Nephron progenitor cell (in vitro differentiated cells): ENCODE measurements at regions not wholly inside any gene's neighbourhood (a gene's known extent, or its start where the extent isn't known, plus 50 kb on each side); places are given as distances from the start of the nearest gene placed in this dataset.
A peak's percentile ranks its signal among the peaks of the same experiment; 100 is the strongest.

Experiments
- DNase-seq: peaks from one replicate; pipeline ENCODE4 v3.0.0; 2021
- H3K27ac Mint-ChIP-seq: 2 replicates; pipeline ENCODE4 v1.8.0; 2021; ENCODE audit warnings: mild to moderate bottlenecking, moderate library complexity, mixed read lengths
- H3K27me3 Mint-ChIP-seq: 2 replicates; pipeline ENCODE4 v1.8.0; 2021; ENCODE audit warnings: mild to moderate bottlenecking, low read depth, mixed read lengths; ENCODE audit not compliant: poor library complexity
- H3K36me3 Mint-ChIP-seq: 2 replicates; pipeline ENCODE4 v1.8.0; 2021; ENCODE audit warnings: low read depth, mixed read lengths
- H3K4me1 Mint-ChIP-seq: 2 replicates; pipeline ENCODE4 v1.8.0; 2021; ENCODE audit warnings: mixed read lengths
- H3K4me3 Mint-ChIP-seq: 2 replicates; pipeline ENCODE4 v1.8.0; 2021; ENCODE audit warnings: mild to moderate bottlenecking, moderate library complexity, mixed read lengths
- H3K9me3 Mint-ChIP-seq: 2 replicates; pipeline ENCODE4 v1.8.0; 2021; ENCODE audit warnings: mild to moderate bottlenecking, moderate library complexity, mixed read lengths
- CTCF ChIP-seq: fragments of 200-600 bp; sonication (generic); IDR thresholded peaks from 2 replicates; pipeline ENCODE4 v1.5.0; 2021; ENCODE audit warnings: antibody characterized with exemption

GRCh38 chr12:46073321-46073720 lies 82.9 kb upstream of the SCAF11 start:
- Mint-ChIP-seq H3K4me3 (no peak overlapping the region), H3K36me3 (no peaks in the 10 kb centered on the region), H3K9me3 (peaks cover 9% of the 10 kb centered on the region), H3K27ac (no peak overlapping the region), H3K27me3 (peaks cover 8% of the 10 kb centered on the region), H3K4me1 (peaks cover 11% of the 10 kb centered on the region)
- no peak for DNase-seq
- TF ChIP-seq CTCF, result no peak

GRCh38 chr12:46071769-46072624 lies 81.6 kb upstream of the SCAF11 start:
- H3K27ac Mint-ChIP-seq, result no peak overlapping the region
- no peak overlapping the region for H3K4me3 Mint-ChIP-seq
- TF ChIP-seq CTCF, result peak; percentile 95
- H3K4me1 Mint-ChIP-seq, result peaks cover 11% of the 10 kb centered on the region
- H3K9me3 Mint-ChIP-seq, result no peaks in the 10 kb centered on the region
- H3K27me3 Mint-ChIP-seq, result peaks cover 8% of the 10 kb centered on the region
- DNase-seq, result peak; percentile 64
- H3K36me3 Mint-ChIP-seq, result no peaks in the 10 kb centered on the region

- H3K36me3 Mint-ChIP-seq, result no peaks in the 10 kb centered on the region
- DNase-seq, result no peak
- H3K4me3 Mint-ChIP-seq, result no peak overlapping the region
- TF ChIP-seq CTCF, result no peak
- H3K9me3 Mint-ChIP-seq, result no peaks in the 10 kb centered on the region
- no peak overlapping the region for H3K27ac Mint-ChIP-seq
- peaks cover 11% of the 10 kb centered on the region for H3K4me1 Mint-ChIP-seq
- H3K27me3 Mint-ChIP-seq, result peaks cover 8% of the 10 kb centered on the region
Measured at GRCh38 chr12:46071335-46071734, 81.0 kb upstream of the SCAF11 start.

- Mint-ChIP-seq H3K9me3 (peaks cover 7% of the 10 kb centered on the region), H3K27ac (no peak overlapping the region), H3K4me1 (peaks cover 7% of the 10 kb centered on the region), H3K36me3 (no peaks in the 10 kb centered on the region), H3K4me3 (no peak overlapping the region), H3K27me3 (peaks cover 8% of the 10 kb centered on the region)
- DNase-seq, result no peak
- no peak for TF ChIP-seq CTCF
Measured at GRCh38 chr12:46067094-46067493, 76.7 kb upstream of the SCAF11 start.

- no peak overlapping the region for H3K27ac Mint-ChIP-seq
- H3K4me1 Mint-ChIP-seq, result no peaks in the 10 kb centered on the region
- H3K9me3 Mint-ChIP-seq, result peaks cover 10% of the 10 kb centered on the region
- no peak overlapping the region for H3K4me3 Mint-ChIP-seq
- no peak for TF ChIP-seq CTCF
- DNase-seq, result no peak
- H3K36me3 Mint-ChIP-seq, result no peaks in the 10 kb centered on the region
- peaks cover 5% of the 10 kb centered on the region for H3K27me3 Mint-ChIP-seq
Measured at GRCh38 chr12:46065412-46066166, 75.2 kb upstream of the SCAF11 start.
